ENCODE measurements at regions not wholly inside any gene's neighbourhood (a gene's known extent, or its start where the extent isn't known, plus 50 kb on each side); places are given as distances from the start of the nearest gene placed in this dataset.

DNA sequence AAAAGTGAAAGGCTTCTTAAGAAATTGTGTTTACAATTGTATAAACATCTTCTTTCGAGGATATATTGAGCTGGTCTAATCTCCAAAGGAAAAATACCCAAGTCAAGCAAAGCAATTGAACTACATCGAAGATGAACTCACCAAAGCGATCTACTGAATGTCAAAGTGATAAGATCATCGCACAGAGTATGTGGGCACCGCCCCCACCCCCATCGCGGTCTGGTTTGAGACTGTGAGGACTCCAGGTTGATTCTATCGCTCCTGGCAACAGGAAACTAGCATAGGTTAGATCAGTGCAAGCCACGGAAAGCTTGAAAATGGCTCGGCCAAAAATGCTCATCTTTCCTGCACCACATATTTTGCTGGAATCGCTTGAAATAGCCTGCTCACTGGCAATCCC, 133.2 kb upstream of the RPS6KA2 start:
- no peak for TF ChIP-seq CTCF (IDR thresholded peaks at IDR 0.05)
- TF ChIP-seq EZH2 (IDR thresholded peaks at IDR 0.05; ENCODE audit: borderline replicate concordance, insufficient read depth, low read depth, low read length, poor library complexity, severe bottlenecking): no peak

Data from B cell (primary cell).